Transverse colon (tissue), 4 donors: ENCODE measurements at regions not wholly inside any gene's neighbourhood (a gene's known extent, or its start where the extent isn't known, plus 50 kb on each side); places are given as distances from the start of the nearest gene placed in this dataset.

Experiments used
- DNase-seq: peaks from one replicate; pipeline ENCODE4 v3.0.0-alpha.2; 2019
- H3K27ac ChIP-seq, 4 donors: fragments of 200-600 bp; sonication (generic); 2 replicates each; pipeline ENCODE4 v1.5.1; 2016 to 2018; ENCODE audit warnings: inconsistent platforms in 4 of 4
- H3K27me3 ChIP-seq: fragments of 200-600 bp; sonication (generic); 2 replicates; pipeline ENCODE4 v1.5.1; 2017; ENCODE audit warnings: inconsistent platforms
- H3K36me3 ChIP-seq, 4 donors: fragments of 200-600 bp; sonication (generic); 2 replicates each; pipeline ENCODE4 v1.5.1; 2017 to 2019; ENCODE audit warnings: inconsistent platforms in 4 of 4
- H3K4me1 ChIP-seq, 4 donors: fragments of 200-600 bp; sonication (generic); 2 replicates each; pipeline ENCODE4 v1.5.1; 2017 to 2020; ENCODE audit warnings: inconsistent platforms in 4 of 4
- H3K4me3 ChIP-seq, 4 donors: fragments of 200-600 bp; sonication (generic); 1 replicate in 1 of 4; 2 replicates in 3 of 4; pipeline versions ENCODE4 v1.5.1 to v1.6.1; 2017 to 2019; ENCODE audit warnings: inconsistent platforms in 4 of 4
- H3K9me3 ChIP-seq, 2 donors: fragments of 200-600 bp; sonication (generic); 2 replicates each; pipeline ENCODE4 v1.5.1; 2017 to 2019; ENCODE audit warnings: inconsistent platforms in 2 of 2
- CTCF ChIP-seq, 5 experiments: fragments of 200-600 bp in 3 of 5; fragments of 450-650 bp in 2 of 5; sonication (generic) in 3 of 5; IDR thresholded peaks; 1 replicate in 2 of 5; 2 replicates in 3 of 5; pipeline ENCODE4 v1.5.1; 2016 to 2017; ENCODE audit warnings: antibody characterized with exemption in 5 of 5, inconsistent platforms in 3 of 5, mild to moderate bottlenecking in 2 of 5, moderate library complexity in 1 of 5
- EP300 ChIP-seq: sonication (generic); formaldehyde crosslinking; IDR thresholded peaks from one replicate; pipeline ENCODE4 v1.6.1; 2017; ENCODE audit warnings: antibody characterized with exemption, low read depth
- POLR2A ChIP-seq: fragments of 450-650 bp; IDR thresholded peaks from one replicate; pipeline ENCODE4 v1.6.1; 2016; ENCODE audit warnings: antibody characterized with exemption, mild to moderate bottlenecking, moderate library complexity
- POLR2AphosphoS5 ChIP-seq, 3 donors: sonication (generic); formaldehyde crosslinking; IDR thresholded peaks; one replicate each; pipeline ENCODE4 v1.6.1; 2016; ENCODE audit warnings: antibody characterized with exemption in 3 of 3
- WGBS, 2 donors: methylation state at CpG; one replicate each; pipeline ENCODE4 v1.1.5; 2018; ENCODE audit warnings: low coverage in 1 of 2; 5-methylcytosine and 5-hydroxymethylcytosine counted together
- in situ Hi-C, 4 donors: fragments of 200-750 bp; cut with MboI; loops; one replicate each; pipeline versions ENCODE4 v1.15.0 to v1.15.1; 2017; ENCODE audit warnings: low sequenced_read_pairs in 3 of 4, low pct_ligation_motif_present in 1 of 4, low pct_unique_long_range_greater_than_20kb in 1 of 4
- intact Hi-C: fragments of 100-400 bp; cut with DNase I; formaldehyde crosslinking; loops from one replicate; pipeline ENCODE4 v1.15.1; 2023; ENCODE audit warnings: low total_unique reads

DNA sequence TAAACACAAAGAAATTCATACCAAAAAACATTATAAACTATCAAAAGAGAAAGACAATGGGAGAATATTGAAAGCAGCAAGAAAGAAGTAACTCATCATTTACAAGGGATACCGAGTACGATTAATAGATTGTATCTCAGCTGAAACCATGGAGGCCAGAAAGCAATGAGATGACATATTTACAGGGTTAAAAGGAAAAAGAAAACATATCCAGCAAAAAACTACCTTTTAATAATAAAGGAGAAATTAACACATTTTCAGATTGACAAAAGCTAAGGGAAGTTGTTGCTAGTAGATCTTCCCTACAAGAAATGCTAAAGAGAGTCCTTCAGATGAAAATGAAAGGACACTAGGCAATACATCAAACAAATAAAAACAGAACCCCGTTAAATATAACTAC is 364.8 kb upstream of the TNC start:
- 91 to 95% methylated on average over 3 of the region's 3 CpGs for WGBS, 2 donors
- no peak overlapping the region for H3K4me3 ChIP-seq
- intact Hi-C loops, result no loop called here
- DNase-seq, result no peak
- no peaks in the 10 kb centered on the region for H3K36me3 ChIP-seq
- no peaks in the 10 kb centered on the region for H3K27me3 ChIP-seq
- in situ Hi-C loops, result no loop called here
- TF ChIP-seq CTCF (IDR thresholded peaks at IDR 0.05), result no peak
- TF ChIP-seq EP300, result no peak
- TF ChIP-seq POLR2A, result no peak
- no peak for TF ChIP-seq POLR2AphosphoS5 (IDR thresholded peaks at IDR 0.05)
- H3K9me3 ChIP-seq, result no peaks in the 10 kb centered on the region
- H3K4me1 ChIP-seq, result no peaks in the 10 kb centered on the region
- H3K27ac ChIP-seq, result no peak overlapping the region

DNA sequence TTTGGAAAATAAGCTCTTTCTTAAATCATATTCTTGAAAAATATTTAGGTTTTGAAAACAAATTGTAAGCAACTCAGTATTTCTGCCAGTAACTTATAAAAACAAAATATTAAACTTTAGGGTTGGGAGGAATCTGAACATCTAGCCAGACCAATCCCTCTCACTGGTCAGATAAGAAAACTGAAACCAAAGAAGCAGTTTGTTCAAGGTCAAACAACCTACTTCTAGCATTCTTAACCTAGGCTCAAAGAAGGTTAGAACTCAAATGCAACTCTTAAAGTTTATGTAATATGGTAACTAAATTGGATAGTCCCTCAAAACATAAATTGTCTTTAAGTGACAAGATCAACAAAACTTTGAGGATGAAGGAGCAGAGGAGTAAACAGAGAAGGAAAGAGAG is 374.9 kb upstream of the TNC start:
- Histone ChIP-seq H3K4me3 (no peak overlapping the region), H3K36me3 (no peaks in the 10 kb centered on the region), H3K9me3 (no peaks in the 10 kb centered on the region), H3K27ac (no peak overlapping the region), H3K4me1 (peaks cover 0 to 13% (median 0%) of the 10 kb centered on the region in 4 donors), H3K27me3 (no peaks in the 10 kb centered on the region)
- DNase-seq, result no peak
- TF ChIP-seq EP300 (no peak), CTCF (IDR thresholded peaks at IDR 0.05) (no peak)
- in situ Hi-C loops, result no loop called here
- intact Hi-C loops, result no loop called here

DNA sequence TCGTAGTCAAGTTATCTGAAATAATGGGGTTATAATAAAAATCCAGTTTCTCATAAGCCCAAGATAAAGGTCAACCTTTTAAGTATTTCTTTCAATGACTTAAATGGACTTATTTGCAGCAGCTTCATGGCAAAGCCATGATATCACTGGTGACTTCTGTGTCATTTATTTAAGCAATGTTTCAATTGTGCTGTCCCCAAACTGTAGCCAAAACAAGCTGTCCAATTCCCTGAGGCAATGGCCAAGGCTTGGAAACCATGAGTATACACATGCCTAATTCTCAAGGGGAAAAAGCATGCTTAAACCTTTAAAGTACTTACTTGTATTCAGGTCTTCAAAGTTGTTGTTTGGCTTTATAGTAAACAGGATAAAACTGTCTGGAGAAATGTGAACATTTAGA is 376.4 kb upstream of the TNC start:
- Histone ChIP-seq H3K4me1 (peaks cover 0 to 13% (median 0%) of the 10 kb centered on the region in 4 donors), H3K27me3 (no peaks in the 10 kb centered on the region), H3K4me3 (no peak overlapping the region), H3K27ac (no peak overlapping the region), H3K9me3 (no peaks in the 10 kb centered on the region), H3K36me3 (no peaks in the 10 kb centered on the region)
- TF ChIP-seq POLR2A (no peak), EP300 (no peak), CTCF (IDR thresholded peaks at IDR 0.05) (no peak), POLR2AphosphoS5 (IDR thresholded peaks at IDR 0.05) (no peak)
- no peak for DNase-seq
- intact Hi-C loops (no loop called here), in situ Hi-C loops (no loop called here)
- WGBS, 2 donors, result 44 to 74% methylated on average over 1 of the region's 1 CpG

- intact Hi-C loops (no loop called here), in situ Hi-C loops (no loop called here)
- Histone ChIP-seq H3K36me3 (no peaks in the 10 kb centered on the region), H3K27me3 (no peaks in the 10 kb centered on the region), H3K4me3 (no peak overlapping the region), H3K9me3 (no peaks in the 10 kb centered on the region), H3K27ac (no peak overlapping the region), H3K4me1 (peaks cover 0 to 13% (median 0%) of the 10 kb centered on the region in 4 donors)
- WGBS, 2 donors, result 21 to 36% methylated on average over 4 to 5 of the region's 6 CpGs
- TF ChIP-seq EP300 (no peak), POLR2A (no peak), POLR2AphosphoS5 (IDR thresholded peaks at IDR 0.05) (no peak), CTCF (IDR thresholded peaks at IDR 0.05) (no peak)
- DNase-seq, result no peak
Measured at GRCh38 chr9:115495052-115495635, 377.2 kb upstream of the TNC start.
